HT1080 (cell line): ENCODE measurements at regions not wholly inside any gene's neighbourhood (a gene's known extent, or its start where the extent isn't known, plus 50 kb on each side); places are given as distances from the start of the nearest gene placed in this dataset.

Experiments used
- DNase-seq: peaks from one replicate; pipeline ENCODE4 v3.0.0-alpha.2; 2015; ENCODE audit warnings: low read depth

DNA sequence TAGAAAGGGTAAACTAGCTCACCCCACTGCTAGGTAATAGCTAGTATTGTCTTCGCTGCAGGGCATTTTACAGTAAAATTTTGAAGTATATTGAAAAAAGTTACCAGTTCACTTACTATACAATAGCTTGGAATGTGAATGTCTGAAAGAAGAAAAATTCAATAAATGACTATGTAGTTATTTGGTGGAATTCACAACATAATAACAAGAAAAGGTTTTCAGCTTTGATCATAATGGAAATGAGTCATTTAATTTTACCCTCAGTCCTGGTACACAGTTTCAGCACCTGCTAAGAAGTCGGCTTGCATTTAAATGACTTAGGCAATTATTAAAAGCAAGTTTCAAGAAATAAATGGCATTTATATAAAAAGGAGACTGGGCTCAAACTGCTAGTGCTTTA lies 90.4 kb downstream of the NUP35 start:
- DNase-seq: no peak

DNA sequence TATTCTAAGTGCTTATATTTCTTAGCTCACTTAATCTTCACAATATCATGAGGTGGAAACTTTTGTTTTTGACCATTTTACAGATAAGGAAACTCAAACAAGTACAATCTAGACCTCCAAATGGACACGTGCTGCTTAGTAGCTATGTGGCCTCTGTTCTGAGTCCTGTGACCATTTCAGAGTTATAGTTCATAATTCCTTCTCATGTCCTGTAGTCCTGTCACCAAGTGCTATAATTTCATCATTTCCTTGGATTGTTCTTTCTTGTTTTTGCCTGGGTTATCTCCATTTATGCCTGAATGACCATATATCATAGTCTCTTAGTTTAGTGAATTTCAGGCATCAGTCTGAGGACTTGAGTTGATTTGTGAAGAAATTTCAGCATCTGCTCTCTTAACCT lies 91.7 kb downstream of the NUP35 start:
- no peak for DNase-seq

DNA sequence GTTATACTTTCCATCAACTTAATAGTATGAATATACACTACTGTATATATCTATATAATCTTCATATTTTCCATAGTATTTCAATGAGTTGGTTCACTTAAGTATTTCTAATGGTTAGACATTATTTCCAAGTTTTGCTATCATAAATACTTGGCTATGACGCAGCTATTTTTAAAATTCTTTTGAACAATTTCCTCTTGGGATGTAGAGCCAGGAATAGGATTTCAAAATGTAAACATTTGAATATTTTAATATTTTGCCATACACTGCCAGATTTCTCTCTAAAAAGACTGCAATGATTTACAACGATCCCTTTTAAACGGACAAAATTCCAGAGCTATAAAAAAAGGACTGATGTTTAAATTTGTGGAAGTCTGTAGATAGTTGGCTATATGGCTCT lies 95.6 kb downstream of the NUP35 start:
- DNase-seq: no peak

DNA sequence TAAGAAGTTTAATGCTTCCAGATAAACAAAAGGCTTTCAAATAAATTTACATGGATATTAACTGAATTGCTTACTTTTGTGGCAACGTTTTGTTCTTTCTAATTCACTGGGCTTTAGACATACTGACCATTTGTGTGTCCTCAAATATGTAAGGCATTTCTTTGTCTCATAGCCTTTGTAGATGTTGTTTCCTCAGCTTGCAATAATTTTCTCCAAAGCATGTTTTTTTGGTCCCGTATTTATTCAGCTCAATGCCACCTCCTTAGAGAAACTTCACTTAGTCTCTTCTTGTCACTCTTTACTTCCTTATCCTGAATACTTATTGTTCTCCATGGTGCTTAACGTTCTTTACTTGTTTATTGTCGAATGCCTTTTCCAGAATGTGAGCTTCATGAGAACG lies 98.5 kb downstream of the NUP35 start:
- DNase-seq: no peak

DNA sequence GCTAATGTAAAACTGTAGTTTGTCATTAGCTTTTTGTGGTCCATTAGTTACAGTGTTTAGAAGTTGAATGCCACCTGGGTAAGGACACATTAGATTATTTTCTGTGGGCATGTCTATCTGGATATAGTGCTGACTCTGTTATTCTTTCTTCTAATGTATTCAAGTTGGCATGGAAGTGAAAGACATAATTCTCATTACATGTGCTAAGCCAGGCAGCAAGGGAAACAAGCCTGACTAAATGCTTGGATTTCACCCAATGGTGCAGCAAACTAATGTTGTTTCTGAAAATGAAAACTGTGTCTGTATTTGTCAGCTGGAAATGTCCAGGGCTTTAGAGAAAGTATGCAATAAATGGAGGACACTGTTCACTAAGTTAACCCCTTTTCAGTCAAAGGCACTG lies 100.7 kb downstream of the NUP35 start:
- DNase-seq: no peak

DNA sequence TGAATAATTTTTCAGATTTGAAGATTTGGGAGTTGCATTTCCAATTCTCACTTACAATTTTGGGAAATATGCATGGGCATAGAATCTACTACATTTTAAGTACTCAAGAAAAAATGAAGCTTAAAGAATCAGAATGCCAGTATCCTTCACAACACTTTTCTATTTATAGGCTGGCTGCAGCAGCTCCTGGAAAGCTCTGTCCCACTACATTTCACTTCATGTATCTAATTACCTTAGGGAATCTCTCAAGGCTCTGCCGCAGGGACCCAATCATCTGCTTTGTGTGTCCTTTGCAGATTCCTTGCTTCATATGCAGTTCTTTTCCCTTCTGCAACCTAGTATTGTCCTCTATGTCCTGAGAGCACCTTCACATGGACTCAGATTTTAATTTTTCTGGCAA lies 102.9 kb downstream of the NUP35 start:
- no peak for DNase-seq

DNA sequence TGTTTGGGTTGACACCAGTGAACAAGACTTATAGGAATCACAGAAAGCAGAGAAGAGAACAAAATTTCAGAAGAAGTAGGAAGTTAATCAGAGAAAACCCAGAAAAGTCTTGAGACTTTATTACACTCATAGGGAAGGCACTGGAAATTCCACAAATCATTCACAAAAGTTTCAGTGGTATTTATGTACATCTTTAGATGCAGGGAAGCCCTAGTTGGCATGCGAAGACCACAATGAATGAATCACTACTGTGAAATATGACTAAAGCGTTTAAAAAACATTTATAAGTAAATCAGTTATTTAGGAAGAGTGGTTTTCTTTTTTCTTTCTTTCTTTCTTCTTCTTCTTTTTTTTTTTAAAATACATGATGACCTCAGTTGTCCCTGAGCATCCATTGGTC lies 105.1 kb downstream of the NUP35 start:
- DNase-seq: peak; percentile 8

DNA sequence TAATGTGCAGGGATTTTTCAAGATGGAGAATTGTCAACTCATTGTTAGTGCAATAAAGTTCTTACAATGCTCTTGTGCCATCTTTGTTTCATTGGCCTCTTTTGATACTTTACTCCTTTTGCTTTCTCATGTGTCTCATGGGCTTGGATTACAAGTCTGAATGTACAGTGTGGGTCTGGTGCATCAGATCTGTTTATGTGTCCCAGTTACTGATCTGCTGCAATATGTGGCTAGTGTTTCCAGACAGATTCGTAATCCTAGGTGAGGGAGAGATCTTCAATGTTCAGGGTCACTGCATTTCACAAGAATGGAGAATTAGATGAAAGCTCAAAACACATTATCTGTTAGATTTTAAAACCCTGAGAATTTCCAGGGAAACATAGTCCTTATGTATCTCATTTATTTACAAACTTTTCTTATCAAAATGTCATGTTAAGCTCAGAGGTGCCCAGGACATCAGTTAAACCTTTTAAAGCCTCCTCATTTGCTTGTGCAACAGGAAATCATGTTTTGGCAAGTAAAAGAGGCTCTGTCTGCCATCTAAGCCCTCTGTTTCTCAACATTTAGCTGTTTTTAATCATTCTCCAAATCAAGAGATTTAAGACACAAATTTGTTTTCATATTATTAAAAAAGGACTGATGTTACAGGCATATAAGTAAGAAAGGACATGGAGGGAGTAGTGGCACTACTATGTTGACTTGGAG lies 108.1 kb downstream of the NUP35 start:
- no peak for DNase-seq

DNA sequence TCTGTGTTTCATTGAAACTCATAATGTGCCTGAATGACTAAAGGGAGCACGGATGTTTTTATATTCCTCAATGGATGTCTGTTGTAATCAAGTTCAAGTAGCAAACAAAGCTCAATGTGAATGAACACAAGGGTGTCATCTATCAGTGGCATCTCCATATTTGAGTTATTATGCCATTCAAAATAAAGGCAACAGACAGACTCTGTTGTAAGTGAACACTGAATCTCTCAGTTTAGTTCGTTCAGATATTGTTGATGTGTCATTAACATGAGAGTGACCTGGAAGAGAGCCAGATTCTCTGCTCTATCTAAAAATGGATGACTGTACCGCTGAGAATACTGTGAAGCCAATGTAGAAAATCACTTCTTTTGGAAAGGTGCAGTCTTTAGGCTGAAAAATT lies 118.7 kb downstream of the NUP35 start:
- peak; percentile 15 for DNase-seq

DNA sequence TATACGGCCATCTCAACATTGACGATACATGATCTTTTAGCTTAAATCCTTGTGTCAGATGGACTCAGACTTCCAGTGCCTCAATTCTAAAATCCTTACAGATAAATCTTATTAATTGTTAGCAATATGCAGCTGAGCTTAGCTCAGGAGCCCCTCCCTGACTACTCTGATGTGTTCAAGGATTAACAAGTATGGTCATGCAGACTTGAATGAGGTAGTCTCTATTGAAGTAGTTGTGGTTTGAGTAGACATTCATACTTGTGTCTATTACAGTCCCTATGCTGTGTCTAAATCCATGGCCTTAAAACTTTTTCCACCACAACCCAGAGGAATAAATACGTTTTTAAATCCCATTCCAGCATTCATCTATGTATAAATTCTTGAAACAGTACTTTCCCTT lies 119.5 kb downstream of the NUP35 start:
- DNase-seq: no peak

DNA sequence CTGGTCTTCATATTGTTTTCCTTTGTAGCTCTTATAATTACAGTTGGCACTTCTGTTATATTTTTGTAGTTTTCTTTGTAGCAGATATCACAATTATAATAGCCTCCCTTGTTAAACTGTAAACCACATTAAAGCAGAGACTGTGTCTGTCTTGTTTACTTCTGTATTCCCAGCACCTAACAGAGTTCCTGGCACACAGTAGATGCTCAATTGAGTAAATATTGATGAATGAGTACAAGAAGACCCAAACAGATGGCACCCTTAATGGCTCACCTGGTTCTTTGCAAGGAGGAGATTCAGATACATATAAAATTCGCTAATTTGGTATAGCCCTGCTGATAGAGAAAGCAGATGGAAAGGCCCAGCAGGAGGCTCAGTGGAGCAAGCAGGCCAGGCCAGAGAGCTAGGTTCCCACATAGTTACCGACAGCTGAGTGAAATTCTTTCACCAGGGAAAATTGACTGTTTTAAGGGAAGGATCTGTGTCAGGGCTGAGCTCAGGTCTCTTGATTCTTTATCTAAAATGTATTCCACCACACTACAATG lies 120.1 kb downstream of the NUP35 start:
- DNase-seq: no peak

DNA sequence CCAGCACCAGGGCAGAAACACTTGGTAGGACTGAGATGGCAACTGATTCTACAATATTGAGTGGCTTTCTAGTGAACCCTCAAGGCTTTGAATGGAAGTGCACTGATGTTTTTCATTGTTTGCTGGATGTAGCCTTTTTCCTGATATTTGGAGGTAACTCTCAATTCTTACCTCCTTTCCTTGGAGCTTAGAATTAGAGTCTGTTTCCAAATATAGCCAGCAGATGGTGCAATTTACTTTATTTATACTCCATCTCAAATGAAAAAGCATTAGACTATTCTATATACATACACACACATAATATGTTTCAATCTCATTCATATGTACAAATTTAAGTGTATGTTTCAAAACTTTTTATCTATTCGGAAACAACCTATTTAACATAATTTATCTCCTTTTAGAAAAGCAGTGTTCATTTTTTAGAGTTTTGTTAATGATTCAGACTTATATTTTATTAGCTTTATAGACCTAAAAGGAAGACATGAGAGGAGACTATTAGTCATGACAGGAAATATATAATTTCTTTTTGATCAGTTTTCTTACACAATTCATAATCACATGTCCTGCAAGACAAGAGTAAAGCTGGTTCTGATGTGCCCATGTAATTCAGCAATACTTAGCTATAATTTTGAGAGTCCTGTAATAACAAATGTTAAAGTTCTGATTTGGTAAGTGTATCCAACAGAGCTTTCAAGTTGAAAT lies 124.8 kb downstream of the NUP35 start:
- DNase-seq: peak; percentile 56

DNA sequence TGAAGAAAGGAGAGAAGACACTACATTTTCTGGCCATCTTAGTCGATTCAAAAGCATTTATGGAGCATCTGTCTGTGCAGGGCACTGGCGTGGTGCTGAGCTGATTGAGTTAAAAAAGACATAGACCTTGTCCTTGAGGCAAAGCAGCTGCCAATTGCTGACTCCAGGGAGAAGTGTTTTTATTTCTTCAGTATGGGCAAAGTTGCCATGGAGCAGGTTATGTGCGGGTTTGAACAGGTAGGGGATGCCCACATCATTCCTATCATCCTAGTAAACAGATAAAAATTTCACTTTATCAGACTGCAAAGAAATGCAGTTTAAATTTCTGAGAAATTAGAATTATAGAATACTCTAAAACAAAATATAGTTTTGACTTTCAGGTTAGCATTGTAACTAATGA lies 125.8 kb downstream of the NUP35 start:
- no peak for DNase-seq

DNA sequence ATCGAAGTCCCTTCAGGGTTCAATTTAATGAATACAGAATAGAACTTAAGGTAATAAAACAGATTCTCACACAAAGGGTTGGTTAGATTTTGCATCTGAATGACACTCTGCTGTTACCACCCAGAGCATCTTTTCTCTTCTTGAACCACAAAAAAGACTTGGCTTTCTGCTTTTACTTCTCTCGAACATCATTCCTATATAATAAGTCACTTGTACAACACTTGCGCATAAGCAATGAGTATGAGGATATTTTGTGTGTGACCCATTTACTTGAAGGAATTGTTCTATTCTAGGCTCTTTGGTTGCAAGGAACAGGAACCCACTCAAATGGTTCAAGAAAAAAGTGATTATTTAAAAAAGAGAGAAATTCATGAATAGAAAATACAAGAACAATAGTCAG lies 126.2 kb downstream of the NUP35 start:
- DNase-seq: no peak

DNA sequence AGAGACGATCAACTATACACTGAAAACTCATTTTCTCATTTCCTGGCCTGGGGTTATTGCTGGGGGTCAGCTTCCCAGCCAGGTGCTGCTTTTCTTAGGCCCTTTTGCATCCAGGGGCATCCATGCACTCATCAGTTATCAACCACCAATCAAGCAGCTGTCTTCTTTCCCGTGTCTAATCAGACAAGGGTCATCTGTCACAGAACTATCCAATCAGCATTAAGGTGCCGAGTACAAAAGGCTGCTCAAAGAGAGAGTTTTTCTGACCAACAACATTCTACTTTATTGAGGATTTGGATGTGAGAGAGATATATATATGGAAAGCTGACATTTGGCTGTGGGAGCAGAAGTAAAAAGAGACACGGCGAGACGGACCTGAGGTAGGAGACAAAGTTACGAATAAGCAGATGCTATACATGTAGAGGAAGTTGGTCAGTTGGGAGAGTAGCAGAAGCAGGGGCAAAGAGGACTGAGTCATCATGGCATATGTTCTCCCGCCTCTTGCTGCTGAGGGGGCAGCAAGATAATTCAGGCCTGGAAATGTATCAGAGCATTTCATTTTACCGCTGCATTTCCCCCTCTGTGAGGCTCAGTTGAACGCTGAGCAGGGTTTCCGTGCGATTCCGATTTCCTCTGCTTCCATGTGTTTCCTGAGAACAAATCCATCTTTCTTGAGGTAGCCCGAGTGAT lies 129.3 kb downstream of the NUP35 start:
- DNase-seq: peak; percentile 21

DNA sequence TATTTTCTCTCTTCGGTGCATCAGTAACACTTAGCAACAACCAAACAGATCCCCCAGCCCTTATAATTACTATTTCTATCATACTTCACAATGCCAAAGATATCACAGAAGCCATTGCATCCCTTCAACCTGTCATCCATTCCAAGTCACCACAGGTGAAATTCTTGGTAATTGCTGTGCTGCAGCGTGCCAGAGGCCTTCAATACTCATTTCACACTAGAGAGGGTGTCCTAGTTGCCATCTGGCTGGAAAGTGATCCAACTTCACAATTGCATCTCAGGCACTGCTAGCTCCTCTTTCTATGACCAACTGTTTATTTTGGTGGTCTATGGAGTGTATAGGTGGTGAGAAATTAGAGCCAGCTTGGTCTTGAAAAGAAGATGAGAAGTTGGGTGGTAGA lies 131.2 kb downstream of the NUP35 start:
- no peak for DNase-seq

DNA sequence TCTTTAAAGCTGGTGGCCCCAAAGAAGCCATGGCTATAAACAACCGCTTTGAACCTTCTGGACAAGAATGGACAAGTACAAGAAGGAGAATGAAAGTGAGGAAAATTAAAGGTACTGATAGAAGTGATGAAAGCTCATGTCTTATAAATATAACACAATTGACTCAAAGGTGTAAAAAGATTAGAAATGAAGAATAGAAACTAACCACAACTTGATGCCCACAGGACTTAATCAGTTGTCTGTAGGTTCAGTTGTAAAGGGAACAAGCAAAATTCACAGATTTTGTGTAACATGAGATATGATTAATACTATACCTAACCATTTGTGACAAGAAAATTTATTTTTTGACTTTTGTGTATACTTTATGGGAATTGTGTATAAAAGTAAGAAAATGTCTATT lies 135.7 kb downstream of the NUP35 start:
- no peak for DNase-seq

DNA sequence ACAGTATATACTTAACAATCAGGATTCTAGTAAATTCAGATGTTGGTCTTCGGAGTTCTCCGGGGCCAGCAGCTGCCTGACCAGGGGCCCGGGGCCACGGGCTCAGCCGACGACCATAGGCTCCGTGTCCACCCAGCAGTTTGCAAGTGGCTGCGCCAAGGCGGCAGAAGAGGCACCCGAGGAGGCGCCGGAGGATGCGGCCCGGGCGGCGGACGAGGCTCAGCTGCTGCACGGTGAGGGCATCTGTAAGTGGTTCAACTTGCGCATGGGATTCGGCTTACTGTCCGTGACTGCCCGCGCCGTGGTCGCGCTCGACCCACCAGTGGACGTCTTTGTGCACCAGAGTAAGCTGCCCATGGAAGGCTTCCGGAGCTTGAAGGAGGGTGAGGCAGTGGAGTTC lies 136.3 kb downstream of the NUP35 start:
- DNase-seq: no peak

DNA sequence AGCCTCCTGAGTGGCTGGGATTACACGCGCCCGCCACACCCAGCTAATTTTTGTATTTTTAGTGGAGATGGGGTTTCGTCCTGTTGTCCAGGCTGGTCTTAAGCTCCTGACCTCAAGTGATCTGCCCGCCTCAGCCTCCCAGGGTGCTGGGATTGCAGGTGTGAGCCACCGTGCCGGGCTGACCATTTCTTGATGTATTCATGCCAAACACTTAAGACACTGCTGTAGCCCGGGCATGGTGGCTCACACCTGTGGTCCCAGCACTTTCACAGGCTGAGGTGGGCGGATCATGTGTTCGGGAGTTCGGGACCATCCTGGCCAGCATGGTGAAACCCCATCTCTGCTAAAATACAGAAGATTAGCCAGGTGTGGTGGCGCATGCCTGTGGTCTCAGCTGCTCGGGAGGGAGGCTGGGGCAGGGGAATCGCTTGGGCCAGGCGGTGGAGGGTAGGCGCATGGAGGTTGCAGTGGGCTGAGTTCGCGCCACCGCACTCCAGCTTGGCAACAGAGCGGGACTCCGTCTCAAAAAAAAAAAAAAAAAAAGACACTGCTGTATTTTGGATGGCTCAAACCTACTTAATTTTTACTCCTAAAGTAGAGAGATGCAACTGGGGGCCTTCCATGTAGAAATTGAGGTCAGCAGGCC lies 140.8 kb downstream of the NUP35 start:
- no peak for DNase-seq

DNA sequence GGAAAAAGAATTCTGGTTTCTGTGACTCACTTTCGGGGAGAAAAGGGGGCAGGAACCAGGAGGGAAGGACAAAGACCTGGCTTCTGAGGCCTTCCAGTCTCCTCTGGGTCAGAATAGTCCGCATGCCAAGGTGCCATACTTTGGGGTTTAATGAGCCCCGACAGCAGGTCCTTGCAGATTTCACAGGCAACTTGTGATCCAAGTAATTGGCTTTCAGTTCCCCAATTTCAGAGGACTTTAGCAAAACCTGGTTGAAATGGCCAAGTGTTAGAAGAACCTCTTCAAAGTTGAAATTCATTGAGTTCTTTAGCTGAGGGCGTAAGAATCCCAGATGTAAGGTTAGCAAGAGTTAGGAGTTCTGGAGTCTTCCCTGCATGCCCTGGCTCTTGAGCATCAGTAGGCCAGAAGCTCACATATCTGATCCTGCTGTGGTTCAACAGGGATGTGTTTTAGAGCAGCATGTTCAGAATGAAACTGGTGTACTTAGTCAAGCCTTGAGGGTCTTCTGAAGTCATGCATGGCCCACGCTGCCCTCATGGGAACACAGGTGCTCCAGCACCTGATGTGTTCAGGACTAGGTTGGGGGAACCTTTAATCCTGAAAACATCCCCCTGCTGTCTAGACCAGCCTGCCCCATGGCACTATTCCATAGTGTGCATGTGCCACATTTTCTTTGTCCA lies 143.0 kb downstream of the NUP35 start:
- DNase-seq: no peak

DNA sequence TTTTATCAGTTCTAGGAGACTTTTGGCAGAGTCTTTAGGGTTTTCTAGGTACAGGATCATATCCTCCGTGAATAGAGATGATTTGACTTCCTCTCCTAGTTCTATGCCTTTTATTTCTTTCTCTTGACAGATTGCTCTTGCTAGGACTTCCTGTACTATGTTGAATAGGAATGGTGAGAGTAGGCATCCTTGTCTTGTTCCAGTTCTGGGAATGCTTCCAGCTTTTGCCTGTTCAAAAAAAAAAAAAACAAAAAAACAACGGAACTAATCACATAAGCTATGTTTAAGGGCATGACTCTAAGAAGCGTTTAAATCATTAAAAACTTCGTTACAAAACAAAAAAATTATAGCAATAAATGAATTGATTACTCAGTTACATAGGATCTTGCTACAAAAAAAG lies 145.7 kb downstream of the NUP35 start:
- DNase-seq: peak; percentile 15
